ENCODE measurements at regions not wholly inside any gene's neighbourhood (a gene's known extent, or its start where the extent isn't known, plus 50 kb on each side); places are given as distances from the start of the nearest gene placed in this dataset.
"Not testable (repeated sequence)": the region's sequence is repeated elsewhere in the genome, so short reads cannot be mapped to it uniquely, and the experiment has no call there.

DNA sequence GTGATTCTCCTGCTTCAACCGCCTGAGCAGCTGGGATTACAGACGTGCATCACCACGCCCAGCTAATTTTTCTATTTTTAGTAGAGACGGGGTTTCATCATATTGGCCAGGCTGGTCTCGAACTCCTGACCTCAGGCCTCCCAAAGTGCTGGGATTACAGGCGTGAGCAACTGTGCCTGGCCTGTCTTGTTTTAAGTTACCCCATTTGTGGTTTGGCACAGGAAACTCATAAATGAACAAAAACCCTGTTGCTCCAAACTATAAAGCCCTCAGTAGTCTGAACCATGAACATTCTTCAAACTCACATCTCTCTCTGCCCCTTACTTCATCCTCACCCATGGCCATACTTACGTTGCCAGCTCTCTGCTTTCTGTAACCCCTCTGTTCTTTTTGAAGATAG, 61.7 kb downstream of the RHOU start:
- DNase-seq (ENCODE audit: low read depth in 2 of 2) = not testable (repeated sequence)

GRCh38 chr1:228798035-228798434, 62.8 kb downstream of the RHOU start:
- DNase-seq (ENCODE audit: low read depth in 2 of 2) = no peak

- DNase-seq (ENCODE audit: low read depth in 2 of 2) = no peak
Measured at GRCh38 chr1:228798548-228798947, 63.3 kb downstream of the RHOU start.

- DNase-seq (ENCODE audit: low read depth in 2 of 2) = no peak
Measured at GRCh38 chr1:228799924-228800323, 64.6 kb downstream of the RHOU start.

DNA sequence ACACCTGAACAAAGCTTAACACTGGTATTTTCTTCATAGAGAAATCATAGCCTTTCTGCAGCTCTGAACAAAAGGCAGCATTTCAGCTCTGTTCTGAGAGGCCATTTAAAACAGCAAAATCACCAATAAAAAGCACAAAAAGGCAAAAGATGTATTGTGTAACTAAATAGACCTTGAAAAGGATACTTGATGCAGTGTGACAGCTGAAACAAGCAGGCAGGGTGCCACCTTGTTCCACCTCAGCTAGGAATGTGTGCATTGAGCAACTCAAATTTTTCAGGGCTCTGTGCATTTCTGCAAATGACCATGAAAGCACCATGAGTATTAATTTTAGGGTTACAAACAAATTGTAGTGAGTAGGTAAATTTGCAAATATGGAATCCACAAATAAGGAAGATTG, 65.8 kb downstream of the RHOU start:
- no peak for DNase-seq (ENCODE audit: low read depth in 2 of 2)

GRCh38 chr1:228802386-228803220, 67.3 kb downstream of the RHOU start:
- no peak for DNase-seq (ENCODE audit: low read depth in 2 of 2)

DNA sequence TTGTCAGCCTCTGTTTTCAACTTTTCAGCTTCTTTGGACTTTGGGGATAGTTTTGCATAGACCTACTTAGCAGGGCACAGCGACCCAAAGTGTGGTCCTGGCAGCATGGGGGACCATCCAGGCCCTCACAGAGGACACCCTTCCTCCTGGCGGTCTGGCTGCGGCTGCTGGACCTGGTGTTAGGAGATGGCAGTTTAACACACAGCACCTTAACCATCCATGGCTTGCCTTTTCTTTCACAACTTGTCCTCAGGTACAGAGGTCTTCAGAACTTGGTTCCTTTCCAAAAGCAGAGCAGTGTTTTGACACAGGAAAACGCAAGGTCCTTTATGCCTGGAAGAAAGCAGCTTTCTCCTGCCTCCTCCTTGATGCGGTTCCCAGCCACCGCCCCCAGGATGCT, 68.1 kb downstream of the RHOU start:
- DNase-seq (ENCODE audit: low read depth in 2 of 2) = no peak

DNA sequence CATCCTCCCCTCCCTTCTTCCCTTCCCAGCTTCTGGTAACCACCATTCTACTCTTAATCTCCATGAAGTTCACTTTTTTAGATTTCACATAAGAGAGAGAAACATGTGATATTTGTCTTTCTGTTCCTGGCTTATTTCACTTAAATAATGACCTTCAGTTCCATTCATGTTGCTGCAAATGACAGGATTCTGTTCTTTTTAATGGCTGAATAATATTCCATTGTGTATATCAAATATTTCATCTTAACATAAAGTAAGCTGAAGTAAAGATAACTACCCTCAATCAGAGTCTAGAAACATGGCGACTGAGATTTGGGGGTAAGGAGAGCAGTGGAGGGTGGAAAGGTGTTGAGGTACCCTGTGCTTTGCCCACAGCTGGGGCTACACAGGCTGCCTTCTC, 68.9 kb downstream of the RHOU start:
- DNase-seq (ENCODE audit: low read depth in 2 of 2) = no peak

DNA sequence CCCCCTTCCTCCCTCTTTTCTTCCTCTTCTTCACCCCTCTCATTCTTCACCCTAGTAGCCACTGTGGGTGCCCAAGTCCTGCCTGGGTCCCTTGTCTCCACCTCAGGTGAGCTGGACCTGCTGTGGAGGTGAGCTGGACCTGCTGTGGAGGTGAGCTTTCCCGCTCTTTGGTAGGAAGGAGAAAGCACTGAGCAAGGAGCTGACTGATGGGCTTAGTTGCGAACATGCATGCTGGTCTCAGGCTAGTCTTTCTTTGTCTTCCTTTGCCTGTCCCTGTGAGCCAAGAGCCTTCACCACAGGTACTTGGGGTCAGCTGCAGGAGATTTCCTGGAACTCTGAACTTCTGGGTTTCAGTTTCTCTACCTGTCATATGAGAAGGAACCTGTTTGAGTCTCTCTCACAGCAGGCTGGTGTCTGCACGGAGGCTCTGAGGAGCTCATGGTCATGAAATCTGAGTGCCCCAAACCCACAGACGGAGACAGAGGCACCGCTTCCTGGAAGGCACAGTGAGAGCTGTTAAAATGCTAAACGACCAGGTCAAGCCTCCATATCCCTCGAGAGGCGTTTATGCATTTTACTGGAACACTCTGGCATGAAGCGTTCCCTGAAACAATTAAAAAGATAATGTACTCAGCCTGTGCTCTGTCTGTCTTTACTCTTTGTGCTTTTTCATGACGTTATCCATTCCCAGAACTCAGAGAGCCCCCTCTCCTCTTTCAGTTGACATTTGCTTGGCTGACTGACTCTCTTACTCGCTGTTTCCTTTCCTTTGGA, 69.5 kb downstream of the RHOU start:
- peak in 1 of 2 experiments; percentile 22 for DNase-seq (ENCODE audit: low read depth in 2 of 2)

DNA sequence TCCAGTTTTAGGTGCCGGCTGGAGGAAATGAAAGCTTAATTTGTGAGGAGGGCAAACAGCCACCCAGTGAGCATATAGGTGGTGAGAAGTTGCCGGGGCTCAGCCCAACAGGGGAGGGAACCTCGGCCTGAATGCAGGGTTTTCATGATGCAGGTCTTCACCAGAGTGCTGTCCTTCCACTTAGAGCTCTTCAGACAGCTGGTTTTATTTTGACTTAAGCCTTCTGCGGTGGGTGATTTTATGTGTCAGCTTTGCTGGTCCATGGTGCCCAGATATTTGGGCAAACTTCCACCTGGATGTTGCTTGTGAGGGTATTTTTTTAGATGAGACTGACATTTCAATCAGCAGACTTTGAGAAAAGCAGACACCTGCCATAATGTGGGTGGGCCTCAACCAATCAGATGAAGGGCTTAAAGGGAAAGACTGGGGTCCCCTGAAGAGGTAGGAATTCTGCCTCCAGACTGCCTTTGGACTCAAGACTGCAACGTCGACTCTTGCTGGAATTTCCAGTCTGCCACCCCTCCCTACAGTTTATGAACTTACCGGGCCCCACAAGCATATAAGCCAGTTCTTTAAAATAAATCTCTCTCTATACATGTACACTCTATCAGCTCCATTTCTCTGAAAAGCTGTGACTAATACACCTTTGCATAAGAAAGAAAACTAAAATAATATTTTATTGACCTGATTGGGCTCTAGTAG, 72.8 kb downstream of the RHOU start:
- no peak for DNase-seq (ENCODE audit: low read depth in 2 of 2)

- DNase-seq (ENCODE audit: low read depth in 2 of 2) = no peak
Measured at GRCh38 chr1:228809621-228810394, 74.5 kb downstream of the RHOU start.

GRCh38 chr1:228810395-228810758, 75.1 kb downstream of the RHOU start:
- DNase-seq (ENCODE audit: low read depth in 2 of 2) = no peak

- no peak for DNase-seq (ENCODE audit: low read depth in 2 of 2)
Measured at GRCh38 chr1:228810878-228811711, 75.8 kb downstream of the RHOU start.

DNA sequence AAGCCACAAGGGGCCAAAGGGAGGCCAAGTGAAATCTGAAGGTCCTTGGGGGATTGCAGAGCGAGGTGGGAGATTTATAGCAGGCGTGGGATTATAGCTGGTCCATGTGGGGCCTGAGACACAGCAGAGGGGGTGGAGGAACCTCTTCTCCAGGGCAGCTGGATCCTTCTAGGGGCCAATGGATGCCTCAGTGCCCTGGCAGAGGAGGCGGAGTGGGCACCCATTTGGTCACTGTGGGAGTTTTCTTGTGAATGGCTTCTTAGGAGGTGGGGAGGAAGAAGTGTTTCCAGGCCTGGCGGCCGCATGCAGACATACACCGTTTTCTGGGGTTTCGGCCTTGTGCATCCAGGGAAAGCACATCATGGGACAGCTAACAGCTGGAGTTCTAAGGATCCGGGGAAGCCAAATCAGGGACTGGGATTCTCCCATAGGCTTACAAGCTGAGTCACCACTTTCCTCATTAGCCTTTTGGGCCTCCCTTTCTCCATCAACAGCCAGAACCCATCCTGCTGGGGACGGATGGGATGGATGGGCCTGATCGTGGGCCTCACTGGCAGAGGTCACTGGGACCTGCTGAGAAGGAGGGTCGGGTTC, 76.5 kb downstream of the RHOU start:
- DNase-seq (ENCODE audit: low read depth in 2 of 2) = no peak

GRCh38 chr1:228812961-228813360, 77.7 kb downstream of the RHOU start:
- DNase-seq (ENCODE audit: low read depth in 2 of 2) = no peak

GRCh38 chr1:228814176-228814575, 78.9 kb downstream of the RHOU start:
- no peak for DNase-seq (ENCODE audit: low read depth in 2 of 2)

GRCh38 chr1:228818296-228818695, 83.0 kb downstream of the RHOU start:
- DNase-seq (ENCODE audit: low read depth in 2 of 2) = no peak

- DNase-seq (ENCODE audit: low read depth in 2 of 2) = no peak
Measured at GRCh38 chr1:228818928-228819630, 83.8 kb downstream of the RHOU start.

- no peak for DNase-seq (ENCODE audit: low read depth in 2 of 2)
Measured at GRCh38 chr1:228821252-228821651, 86.0 kb downstream of the RHOU start.

DNA sequence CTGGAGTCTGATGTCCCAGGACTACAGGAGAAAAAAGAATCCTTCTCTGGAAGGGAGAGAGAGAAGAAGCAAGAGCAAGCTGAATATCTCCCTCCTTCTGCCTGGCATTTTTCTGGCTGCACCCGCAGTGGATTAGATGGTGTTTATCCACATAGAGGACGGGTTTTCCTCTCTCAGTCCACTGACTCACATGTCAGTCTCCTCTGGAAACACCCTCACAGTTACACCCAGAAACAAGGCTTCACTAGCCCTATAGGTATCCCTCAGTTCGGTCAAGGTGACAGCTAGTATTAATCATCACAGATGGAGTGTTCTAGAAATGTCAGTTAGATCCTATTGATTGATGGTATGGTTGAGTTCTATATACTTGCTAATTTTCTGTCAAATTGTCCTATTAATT, 87.9 kb downstream of the RHOU start:
- DNase-seq (ENCODE audit: low read depth in 2 of 2) = no peak
